Ovary (tissue), 7 donors: ENCODE measurements at regions not wholly inside any gene's neighbourhood (a gene's known extent, or its start where the extent isn't known, plus 50 kb on each side); places are given as distances from the start of the nearest gene placed in this dataset.

Experiments used
- DNase-seq, 5 donors: peaks; one replicate each; pipeline ENCODE4 v3.0.0-alpha.2; 2019 to 2020
- H3K27ac ChIP-seq, 2 donors: fragments of 200-600 bp; one replicate each; pipeline versions ENCODE4 v1.5.1 to v1.8.0; 2019 to 2022
- H3K27me3 ChIP-seq: fragments of 200-600 bp; one replicate; pipeline ENCODE4 v1.8.0; 2022
- H3K36me3 ChIP-seq: fragments of 200-600 bp; sonication (generic); one replicate; pipeline ENCODE4 v1.5.1; 2019
- H3K4me1 ChIP-seq: one replicate; pipeline ENCODE4 v1.8.1; 2013; ENCODE audit warnings: mild to moderate bottlenecking, moderate library complexity; ENCODE audit not compliant: insufficient read depth
- H3K4me3 ChIP-seq: fragments of 200-600 bp; sonication (generic); one replicate; pipeline ENCODE4 v1.5.1; 2017
- H3K9me3 ChIP-seq, 2 donors: fragments of 200-600 bp in 1 of 2; sonication (generic) in 1 of 2; one replicate each; pipeline versions ENCODE4 v1.5.1 to v1.8.1; 2013 to 2019; ENCODE audit warnings: mild to moderate bottlenecking in 1 of 2, moderate library complexity in 1 of 2
- EP300 ChIP-seq: sonication (generic); formaldehyde crosslinking; IDR thresholded peaks from one replicate; pipeline ENCODE4 v1.6.1; 2017; ENCODE audit warnings: antibody characterized with exemption
- POLR2A ChIP-seq: fragments of 450-650 bp; IDR thresholded peaks from one replicate; pipeline ENCODE4 v1.6.1; 2017; ENCODE audit warnings: antibody characterized with exemption, mild to moderate bottlenecking, moderate library complexity
- WGBS, 3 donors: extraction: QIAGEN DNeasy Blood & Tissue Kit in 1 of 3; methylation state at CpG; one replicate each; pipeline versions ENCODE4 v1.1.5 to v1.1.7; 2013 to 2017; 5-methylcytosine and 5-hydroxymethylcytosine counted together
- intact Hi-C, 4 donors: fragments of 100-400 bp; cut with DNase I; formaldehyde crosslinking; loops; one replicate each; pipeline versions ENCODE4 v1.11.0 to v1.15.1; 2022 to 2023
- TF ChIP-seq, protein P1 (sequence below), 3 donors: fragments of 450-650 bp in 2 of 3; fragments of 200-600 bp in 1 of 3; IDR thresholded peaks; one replicate each; pipeline versions ENCODE4 v1.5.1 to v1.8.0; 2016 to 2022; ENCODE audit warnings: antibody characterized with exemption in 3 of 3, mild to moderate bottlenecking in 1 of 3
- donor health status: DM: no; HTN: no; CAD: no; lungs with moderate emphysema.
- donor health status: DM: no; HTN: no; CAD: no.
- donor health status: Bipolar disorder and iron deficiency.
- donor health status: DM: no; HTN: no; CAD: no.
- donor health status: DM: yes; HTN: yes; CAD: no.

DNA sequence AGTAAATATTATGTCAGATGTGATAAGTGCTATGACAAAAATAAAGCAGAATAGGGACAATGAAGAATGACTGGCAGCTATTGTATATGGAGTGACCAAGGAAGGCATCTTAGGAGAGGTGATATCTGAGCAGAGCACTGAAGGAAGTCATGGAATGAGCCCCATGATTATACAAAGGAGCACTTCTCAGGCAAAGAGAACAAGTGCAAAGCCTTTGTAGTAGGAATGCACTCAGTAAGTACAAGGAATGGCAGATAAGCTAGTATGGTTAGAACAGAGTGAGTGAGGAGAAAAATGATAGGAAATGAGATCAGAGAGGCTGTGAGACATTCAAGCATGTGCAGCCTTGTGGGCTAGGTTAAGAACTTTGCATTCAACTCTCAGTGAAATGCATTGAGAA is 214.8 kb downstream of the LURAP1L start:
- TF ChIP-seq EP300 = no peak
- TF ChIP-seq, protein P1, sequence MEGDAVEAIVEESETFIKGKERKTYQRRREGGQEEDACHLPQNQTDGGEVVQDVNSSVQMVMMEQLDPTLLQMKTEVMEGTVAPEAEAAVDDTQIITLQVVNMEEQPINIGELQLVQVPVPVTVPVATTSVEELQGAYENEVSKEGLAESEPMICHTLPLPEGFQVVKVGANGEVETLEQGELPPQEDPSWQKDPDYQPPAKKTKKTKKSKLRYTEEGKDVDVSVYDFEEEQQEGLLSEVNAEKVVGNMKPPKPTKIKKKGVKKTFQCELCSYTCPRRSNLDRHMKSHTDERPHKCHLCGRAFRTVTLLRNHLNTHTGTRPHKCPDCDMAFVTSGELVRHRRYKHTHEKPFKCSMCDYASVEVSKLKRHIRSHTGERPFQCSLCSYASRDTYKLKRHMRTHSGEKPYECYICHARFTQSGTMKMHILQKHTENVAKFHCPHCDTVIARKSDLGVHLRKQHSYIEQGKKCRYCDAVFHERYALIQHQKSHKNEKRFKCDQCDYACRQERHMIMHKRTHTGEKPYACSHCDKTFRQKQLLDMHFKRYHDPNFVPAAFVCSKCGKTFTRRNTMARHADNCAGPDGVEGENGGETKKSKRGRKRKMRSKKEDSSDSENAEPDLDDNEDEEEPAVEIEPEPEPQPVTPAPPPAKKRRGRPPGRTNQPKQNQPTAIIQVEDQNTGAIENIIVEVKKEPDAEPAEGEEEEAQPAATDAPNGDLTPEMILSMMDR (IDR thresholded peaks at IDR 0.05) = no peak
- TF ChIP-seq POLR2A = no peak
- no peaks in the 10 kb centered on the region for H3K4me1 ChIP-seq

DNA sequence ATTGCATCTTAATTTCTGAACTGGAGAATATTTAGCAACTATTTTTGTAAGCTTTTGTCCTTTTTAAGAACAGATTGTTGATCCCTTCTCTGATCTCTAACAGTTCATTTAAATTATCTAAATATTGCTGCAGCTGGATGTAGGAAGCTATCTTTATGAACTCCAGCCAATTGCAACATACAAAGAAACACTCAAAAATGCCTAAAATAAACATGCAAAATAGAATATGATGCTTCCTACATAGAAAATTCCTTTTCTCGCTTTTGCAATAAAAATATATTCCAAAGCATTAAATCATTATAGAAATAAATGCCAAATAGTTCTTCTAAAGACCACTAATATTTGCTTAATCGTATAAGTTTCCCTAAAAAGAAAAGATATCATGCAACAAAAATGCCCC is 218.6 kb downstream of the LURAP1L start:
- H3K27ac ChIP-seq = no peak overlapping the region
- no peak for DNase-seq
- no peaks in the 10 kb centered on the region for H3K9me3 ChIP-seq
- no peaks in the 10 kb centered on the region for H3K36me3 ChIP-seq
- no peak overlapping the region for H3K4me3 ChIP-seq
- intact Hi-C loops = no loop called here
- H3K27me3 ChIP-seq = no peaks in the 10 kb centered on the region
- H3K4me1 ChIP-seq = no peaks in the 10 kb centered on the region
- no peak for TF ChIP-seq EP300
- TF ChIP-seq, protein P1 (IDR thresholded peaks at IDR 0.05) = no peak
- TF ChIP-seq POLR2A = no peak
- WGBS, 3 donors = 21 to 30% (median 26%) methylated on average over 2 of the region's 2 CpGs

More for the DNA sequence above, 214.8 kb downstream of the LURAP1L start:
- Histone ChIP-seq H3K36me3 (no peaks in the 10 kb centered on the region), H3K9me3 (no peaks in the 10 kb centered on the region), H3K4me3 (no peak overlapping the region), H3K27ac (no peak overlapping the region), H3K27me3 (no peaks in the 10 kb centered on the region)
- intact Hi-C loops = no loop called here
- no peak for DNase-seq

DNA sequence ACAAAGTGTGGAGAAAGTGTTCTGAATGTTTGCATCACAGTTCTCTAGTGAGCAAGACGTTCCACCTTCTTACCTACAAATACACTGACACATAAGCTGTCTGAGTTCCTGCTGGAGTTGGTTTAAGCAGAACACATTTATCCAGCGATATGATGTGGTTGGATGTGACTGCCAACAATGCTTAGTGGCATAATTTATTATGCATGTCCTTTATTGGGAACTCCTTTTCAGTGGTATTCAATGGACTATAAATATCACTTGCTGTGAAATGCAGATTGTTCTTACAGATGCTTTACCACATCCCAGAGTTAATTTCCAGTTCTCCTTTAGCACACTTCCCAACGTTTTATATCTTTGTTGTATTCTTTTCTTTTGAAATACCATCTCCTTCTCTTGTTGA is 222.2 kb downstream of the LURAP1L start:
- Histone ChIP-seq H3K27ac (no peak overlapping the region), H3K4me1 (no peaks in the 10 kb centered on the region), H3K27me3 (no peaks in the 10 kb centered on the region), H3K4me3 (no peak overlapping the region), H3K36me3 (no peaks in the 10 kb centered on the region), H3K9me3 (no peaks in the 10 kb centered on the region)
- WGBS, 3 donors = 33 to 44% (median 38%) methylated on average over 3 of the region's 3 CpGs
- DNase-seq = no peak
- intact Hi-C loops = no loop called here
- TF ChIP-seq EP300 (no peak), POLR2A (no peak)
- TF ChIP-seq, protein P1 (IDR thresholded peaks at IDR 0.05) = no peak

DNA sequence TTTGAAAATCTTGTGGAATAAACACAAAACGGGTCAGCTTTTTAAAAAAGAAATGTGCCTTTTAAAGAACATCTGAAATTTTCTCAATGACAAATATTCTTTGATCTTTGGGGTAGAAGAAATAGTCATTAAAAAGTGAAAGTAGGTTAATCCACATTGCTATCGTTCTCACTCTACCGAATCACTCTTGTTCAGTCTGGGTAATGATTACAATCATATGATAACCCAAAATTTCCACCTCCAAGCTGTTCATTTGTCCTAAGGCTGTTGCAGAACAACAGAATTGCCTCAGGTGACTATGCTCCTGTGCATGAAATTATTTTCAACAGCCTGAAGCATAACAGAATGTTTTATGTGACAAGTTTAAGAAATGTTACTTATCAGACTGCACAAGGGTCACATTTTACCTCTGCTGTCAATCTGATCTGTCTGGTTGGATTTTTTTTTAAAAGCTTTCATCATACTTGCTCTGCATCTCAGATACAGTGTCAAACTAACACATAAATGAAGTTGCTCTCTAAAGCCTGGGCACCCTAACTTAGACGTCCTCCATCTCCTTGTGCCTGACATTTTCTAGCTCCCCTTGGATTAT is 227.3 kb downstream of the LURAP1L start:
- H3K9me3 ChIP-seq = no peaks in the 10 kb centered on the region
- TF ChIP-seq, protein P1 (IDR thresholded peaks at IDR 0.05) = no peak
- TF ChIP-seq POLR2A = no peak
- TF ChIP-seq EP300 = no peak
- H3K36me3 ChIP-seq = no peaks in the 10 kb centered on the region
- H3K4me3 ChIP-seq = no peak overlapping the region
- intact Hi-C loops = no loop called here
- no peak for DNase-seq
- no peak overlapping the region for H3K27ac ChIP-seq
- WGBS, 3 donors = 20 to 35% (median 21%) methylated on average over 4 of the region's 4 CpGs
- no peaks in the 10 kb centered on the region for H3K27me3 ChIP-seq
- H3K4me1 ChIP-seq = no peaks in the 10 kb centered on the region
